Panc1 (cell line): ENCODE measurements at regions not wholly inside any gene's neighbourhood (a gene's known extent, or its start where the extent isn't known, plus 50 kb on each side); places are given as distances from the start of the nearest gene placed in this dataset.

Experiments used
- CTCF ChIP-seq: fragments of 450-650 bp; IDR thresholded peaks from 2 replicates; pipeline ENCODE4 v1.5.1; 2017; ENCODE audit warnings: mild to moderate bottlenecking
- POLR2AphosphoS5 ChIP-seq: IDR thresholded peaks from 2 replicates; pipeline ENCODE4 v1.6.1; 2012; ENCODE audit warnings: mild to moderate bottlenecking, low read depth, low read length, moderate library complexity
- REST ChIP-seq, 2 experiments: IDR thresholded peaks; 2 replicates each; pipeline ENCODE4 v1.6.1; 2011 to 2012; ENCODE audit warnings: low read depth in 2 of 2, control low read depth in 1 of 2, low read length in 1 of 2, mild to moderate bottlenecking in 1 of 2, moderate library complexity in 1 of 2; ENCODE audit not compliant: insufficient read depth in 1 of 2
- SIN3A ChIP-seq: IDR thresholded peaks from 2 replicates; pipeline ENCODE4 v1.6.1; 2012; ENCODE audit warnings: low read depth, mild to moderate bottlenecking, low read length, moderate library complexity, borderline replicate concordance; ENCODE audit not compliant: insufficient read depth

GRCh38 chr5:40154194-40154593, 525.5 kb upstream of the PTGER4 start:
- TF ChIP-seq REST (IDR thresholded peaks at IDR 0.05; ENCODE audit: insufficient read depth in 1 of 2, low read depth in 2 of 2, low read length in 1 of 2) (no peak), CTCF (no peak), SIN3A (no peak), POLR2AphosphoS5 (no peak)
